GM19467 (cell line): ENCODE measurements at regions not wholly inside any gene's neighbourhood (a gene's known extent, or its start where the extent isn't known, plus 50 kb on each side); places are given as distances from the start of the nearest gene placed in this dataset.

Source experiments
- ATAC-seq: cut with Tn5 transposase; IDR thresholded peaks from one replicate; pipeline ENCODE4 v1.9.1; 2021; ENCODE audit warnings: mild to moderate bottlenecking, moderate library complexity; ENCODE audit not compliant: unreplicated experiment

GRCh38 chr3:22208844-22209243 lies 457.8 kb upstream of the ZNF385D start:
- no peak for ATAC-seq

GRCh38 chr3:22209578-22209977 lies 458.6 kb upstream of the ZNF385D start:
- ATAC-seq: no peak

- ATAC-seq: no peak
Observed at GRCh38 chr3:22210693-22211092, 459.7 kb upstream of the ZNF385D start.

GRCh38 chr3:22216601-22217000 lies 465.6 kb upstream of the ZNF385D start:
- no peak for ATAC-seq

GRCh38 chr3:22225161-22225560 lies 474.2 kb upstream of the ZNF385D start:
- ATAC-seq: no peak

GRCh38 chr3:22228705-22229104 lies 477.7 kb upstream of the ZNF385D start:
- ATAC-seq: no peak

- no peak for ATAC-seq
Observed at GRCh38 chr3:22231061-22231460, 480.1 kb upstream of the ZNF385D start.

GRCh38 chr3:22236490-22237270 lies 485.7 kb upstream of the ZNF385D start:
- ATAC-seq: no peak

GRCh38 chr3:22239011-22239410 lies 488.0 kb upstream of the ZNF385D start:
- ATAC-seq: no peak

GRCh38 chr3:22241110-22241509 lies 490.1 kb upstream of the ZNF385D start:
- no peak for ATAC-seq

GRCh38 chr3:22244761-22245521 lies 493.9 kb upstream of the ZNF385D start:
- no peak for ATAC-seq

GRCh38 chr3:22245811-22246583 lies 495.0 kb upstream of the ZNF385D start:
- ATAC-seq: no peak

GRCh38 chr3:22249658-22250057 lies 498.6 kb upstream of the ZNF385D start:
- no peak for ATAC-seq

GRCh38 chr3:22257252-22257651 lies 506.2 kb upstream of the ZNF385D start:
- no peak for ATAC-seq

GRCh38 chr3:22262386-22262785 lies 511.4 kb upstream of the ZNF385D start:
- ATAC-seq: no peak

GRCh38 chr3:22263042-22263441 lies 512.0 kb upstream of the ZNF385D start:
- ATAC-seq: no peak

GRCh38 chr3:22265403-22265802 lies 514.4 kb upstream of the ZNF385D start:
- no peak for ATAC-seq

GRCh38 chr3:22269831-22270230 lies 518.8 kb upstream of the ZNF385D start:
- ATAC-seq: no peak

GRCh38 chr3:22276351-22276750 lies 525.3 kb upstream of the ZNF385D start:
- no peak for ATAC-seq

GRCh38 chr3:22284559-22284958 lies 533.5 kb upstream of the ZNF385D start:
- ATAC-seq: no peak

GRCh38 chr3:22288756-22289155 lies 537.7 kb upstream of the ZNF385D start:
- no peak for ATAC-seq

- ATAC-seq: no peak
Observed at GRCh38 chr3:22292681-22293080, 541.7 kb upstream of the ZNF385D start.
